Astrocyte (in vitro differentiated cells and primary cell): ENCODE measurements at regions not wholly inside any gene's neighbourhood (a gene's known extent, or its start where the extent isn't known, plus 50 kb on each side); places are given as distances from the start of the nearest gene placed in this dataset.
"Not testable (repeated sequence)": the region's sequence is repeated elsewhere in the genome, so short reads cannot be mapped to it uniquely, and the experiment has no call there.

Experiments
- DNase-seq: peaks from one replicate; pipeline ENCODE4 v3.0.0-alpha.2; 2010; ENCODE audit warnings: low read depth
- FAIRE-seq: peaks from 2 replicates; lab custom pipeline; 2011; peaks lifted over from hg19 to GRCh38; lab: Jason Lieb, UNC
- H2AFZ ChIP-seq: 2 replicates; pipeline ENCODE4 v1.6.0; 2012; ENCODE audit warnings: low read depth, low read length, inconsistent platforms
- H3K27ac ChIP-seq: 2 replicates; pipeline ENCODE4 v1.5.1; 2011; ENCODE audit warnings: low read depth, low read length, inconsistent platforms
- H3K27me3 ChIP-seq: 2 replicates; pipeline ENCODE4 v1.6.0; 2011; ENCODE audit warnings: low read length, inconsistent platforms; ENCODE audit not compliant: insufficient read depth
- H3K36me3 ChIP-seq: 2 replicates; pipeline ENCODE4 v1.5.1; 2011; ENCODE audit warnings: low read length, inconsistent platforms; ENCODE audit not compliant: insufficient read depth
- H3K4me1 ChIP-seq: 2 replicates; pipeline ENCODE4 v1.5.1; 2011; ENCODE audit warnings: low read length, inconsistent platforms; ENCODE audit not compliant: insufficient read depth
- H3K4me2 ChIP-seq: 2 replicates; pipeline ENCODE4 v1.6.0; 2012; ENCODE audit warnings: low read length, inconsistent platforms
- H3K4me3 ChIP-seq: 2 replicates; pipeline ENCODE4 v1.5.1; 2011; ENCODE audit warnings: low read depth, mild to moderate bottlenecking, low read length, inconsistent platforms; ENCODE audit not compliant: insufficient read depth
- H3K79me2 ChIP-seq: 2 replicates; pipeline ENCODE4 v1.6.0; 2012; ENCODE audit warnings: mild to moderate bottlenecking, low read length, inconsistent platforms; ENCODE audit not compliant: insufficient read depth
- H3K9ac ChIP-seq: 2 replicates; pipeline ENCODE4 v1.6.0; 2012; ENCODE audit warnings: mild to moderate bottlenecking, low read length, inconsistent platforms
- H3K9me3 ChIP-seq: 2 replicates; pipeline ENCODE4 v1.5.1; 2012; ENCODE audit warnings: low read depth, mild to moderate bottlenecking, low read length, inconsistent platforms; ENCODE audit not compliant: insufficient read depth
- H4K20me1 ChIP-seq: 2 replicates; pipeline ENCODE4 v1.6.0; 2012; ENCODE audit warnings: low read length, inconsistent platforms; ENCODE audit not compliant: insufficient read depth
- H3K27ac Mint-ChIP-seq: one replicate; pipeline ENCODE4 v1.8.0; 2021; ENCODE audit warnings: mild to moderate bottlenecking, mixed read lengths; ENCODE audit not compliant: unreplicated experiment
- H3K27me3 Mint-ChIP-seq: one replicate; pipeline ENCODE4 v1.8.0; 2021; ENCODE audit warnings: low read depth, mixed read lengths; ENCODE audit not compliant: unreplicated experiment
- H3K36me3 Mint-ChIP-seq: one replicate; pipeline ENCODE4 v1.8.0; 2021; ENCODE audit warnings: low read depth, mixed read lengths; ENCODE audit not compliant: unreplicated experiment
- H3K4me1 Mint-ChIP-seq: one replicate; pipeline ENCODE4 v1.8.0; 2021; ENCODE audit warnings: low read depth, mixed read lengths; ENCODE audit not compliant: unreplicated experiment
- H3K4me3 Mint-ChIP-seq: one replicate; pipeline ENCODE4 v1.8.0; 2021; ENCODE audit warnings: mild to moderate bottlenecking, moderate library complexity, mixed read lengths; ENCODE audit not compliant: unreplicated experiment
- H3K9me3 Mint-ChIP-seq: one replicate; pipeline ENCODE4 v1.8.0; 2021; ENCODE audit warnings: mild to moderate bottlenecking, mixed read lengths; ENCODE audit not compliant: unreplicated experiment

- H3K4me2 ChIP-seq, H3K4me3 Mint-ChIP-seq, H3K27me3 ChIP-seq, H3K36me3 ChIP-seq, H3K4me1 ChIP-seq, H3K9me3 ChIP-seq, H3K27me3 Mint-ChIP-seq, H4K20me1 ChIP-seq, H3K4me3 ChIP-seq, H3K27ac Mint-ChIP-seq, H3K9me3 Mint-ChIP-seq, H3K9ac ChIP-seq, H3K79me2 ChIP-seq, H2AFZ ChIP-seq, FAIRE-seq, H3K36me3 Mint-ChIP-seq, H3K27ac ChIP-seq, H3K4me1 Mint-ChIP-seq: not testable (repeated sequence)
- DNase-seq = peak; percentile 50
Measured at GRCh38 chr2:87542599-87543174, 205.2 kb upstream of the PLGLB2 start.

GRCh38 chr2:87543797-87544196 is 204.1 kb upstream of the PLGLB2 start:
- H3K27me3 ChIP-seq, H3K79me2 ChIP-seq, H3K27ac ChIP-seq, H3K36me3 Mint-ChIP-seq, H3K4me1 Mint-ChIP-seq, H3K27me3 Mint-ChIP-seq, H2AFZ ChIP-seq, H4K20me1 ChIP-seq, H3K36me3 ChIP-seq, H3K9me3 Mint-ChIP-seq, H3K9ac ChIP-seq, FAIRE-seq, H3K27ac Mint-ChIP-seq, H3K4me1 ChIP-seq, H3K4me2 ChIP-seq, DNase-seq, H3K4me3 Mint-ChIP-seq, H3K9me3 ChIP-seq, H3K4me3 ChIP-seq: not testable (repeated sequence)

- not testable (repeated sequence) for H3K79me2 ChIP-seq, H3K9me3 ChIP-seq, H3K9me3 Mint-ChIP-seq, FAIRE-seq, H3K27ac ChIP-seq, H3K4me3 ChIP-seq, H2AFZ ChIP-seq, H3K4me1 ChIP-seq, H3K27me3 ChIP-seq, H3K36me3 ChIP-seq, H3K4me3 Mint-ChIP-seq, H3K4me2 ChIP-seq, H3K27ac Mint-ChIP-seq, H3K9ac ChIP-seq, H3K4me1 Mint-ChIP-seq, DNase-seq, H3K27me3 Mint-ChIP-seq, H3K36me3 Mint-ChIP-seq, H4K20me1 ChIP-seq
Measured at GRCh38 chr2:87547106-87547505, 200.8 kb upstream of the PLGLB2 start.

- not testable (repeated sequence) for DNase-seq, H3K4me1 ChIP-seq, H3K9ac ChIP-seq, H3K4me3 ChIP-seq, FAIRE-seq, H3K27me3 Mint-ChIP-seq, H2AFZ ChIP-seq, H3K79me2 ChIP-seq, H3K36me3 ChIP-seq, H4K20me1 ChIP-seq, H3K4me3 Mint-ChIP-seq, H3K4me1 Mint-ChIP-seq, H3K9me3 ChIP-seq, H3K27ac Mint-ChIP-seq, H3K36me3 Mint-ChIP-seq, H3K9me3 Mint-ChIP-seq, H3K4me2 ChIP-seq, H3K27me3 ChIP-seq, H3K27ac ChIP-seq
Measured at GRCh38 chr2:87547966-87548365, 199.9 kb upstream of the PLGLB2 start.

- H3K9ac ChIP-seq, H3K27ac ChIP-seq, DNase-seq, H3K4me3 Mint-ChIP-seq, H3K36me3 ChIP-seq, H3K27me3 Mint-ChIP-seq, H3K9me3 ChIP-seq, H4K20me1 ChIP-seq, FAIRE-seq, H3K4me1 Mint-ChIP-seq, H3K9me3 Mint-ChIP-seq, H3K4me3 ChIP-seq, H3K4me2 ChIP-seq, H3K27ac Mint-ChIP-seq, H2AFZ ChIP-seq, H3K4me1 ChIP-seq, H3K27me3 ChIP-seq, H3K36me3 Mint-ChIP-seq, H3K79me2 ChIP-seq: not testable (repeated sequence)
Measured at GRCh38 chr2:87548681-87549536, 199.0 kb upstream of the PLGLB2 start.

- H3K4me3 Mint-ChIP-seq, H3K4me1 ChIP-seq, H3K4me2 ChIP-seq, H3K9me3 Mint-ChIP-seq, H2AFZ ChIP-seq, H3K36me3 Mint-ChIP-seq, H3K27me3 ChIP-seq, DNase-seq, H3K4me3 ChIP-seq, H3K9ac ChIP-seq, H3K27me3 Mint-ChIP-seq, H4K20me1 ChIP-seq, H3K79me2 ChIP-seq, H3K36me3 ChIP-seq, H3K27ac ChIP-seq, H3K4me1 Mint-ChIP-seq, H3K9me3 ChIP-seq, FAIRE-seq, H3K27ac Mint-ChIP-seq: not testable (repeated sequence)
Measured at GRCh38 chr2:87549561-87550202, 198.2 kb upstream of the PLGLB2 start.
